IPS-15b (cell line): ENCODE measurements at regions not wholly inside any gene's neighbourhood (a gene's known extent, or its start where the extent isn't known, plus 50 kb on each side); places are given as distances from the start of the nearest gene placed in this dataset.
"Not testable (repeated sequence)": the region's sequence is repeated elsewhere in the genome, so short reads cannot be mapped to it uniquely, and the experiment has no call there.

Experiments
- H3K27me3 ChIP-seq: one replicate; pipeline ENCODE4 v1.6.1; 2013; ENCODE audit warnings: low read length; ENCODE audit not compliant: control insufficient read depth, insufficient read depth
- H3K36me3 ChIP-seq: one replicate; pipeline ENCODE4 v1.6.1; 2013; ENCODE audit warnings: low read length; ENCODE audit not compliant: control insufficient read depth, insufficient read depth
- H3K4me1 ChIP-seq: one replicate; pipeline ENCODE4 v1.6.1; 2013; ENCODE audit warnings: mild to moderate bottlenecking, low read length; ENCODE audit not compliant: control insufficient read depth, insufficient read depth
- H3K4me3 ChIP-seq: one replicate; pipeline ENCODE4 v1.5.1; 2013; ENCODE audit warnings: low read depth, low read length
- H3K9ac ChIP-seq: one replicate; pipeline ENCODE4 v1.6.1; 2013; ENCODE audit warnings: low read depth, mild to moderate bottlenecking, low read length
- H3K9me3 ChIP-seq: one replicate; pipeline ENCODE4 v1.6.1; 2013; ENCODE audit warnings: mild to moderate bottlenecking, low read length; ENCODE audit not compliant: control insufficient read depth, insufficient read depth

- Histone ChIP-seq H3K4me3 (no peak overlapping the region), H3K36me3 (no peaks in the 10 kb centered on the region), H3K9ac (no peak overlapping the region), H3K27me3 (no peaks in the 10 kb centered on the region), H3K4me1 (no peaks in the 10 kb centered on the region), H3K9me3 (no peaks in the 10 kb centered on the region)
Observed at GRCh38 chr12:115305867-115306266, 621.9 kb upstream of the TBX3 start.

GRCh38 chr12:115305275-115305674 is 621.3 kb upstream of the TBX3 start:
- no peaks in the 10 kb centered on the region for H3K27me3 ChIP-seq
- no peaks in the 10 kb centered on the region for H3K36me3 ChIP-seq
- H3K4me1 ChIP-seq: no peaks in the 10 kb centered on the region
- H3K9ac ChIP-seq: no peak overlapping the region
- H3K4me3 ChIP-seq: no peak overlapping the region
- H3K9me3 ChIP-seq: no peaks in the 10 kb centered on the region

- no peaks in the 10 kb centered on the region for H3K4me1 ChIP-seq
- no peaks in the 10 kb centered on the region for H3K27me3 ChIP-seq
- no peaks in the 10 kb centered on the region for H3K36me3 ChIP-seq
- H3K4me3 ChIP-seq: no peak overlapping the region
- H3K9ac ChIP-seq: no peak overlapping the region
- H3K9me3 ChIP-seq: no peaks in the 10 kb centered on the region
Observed at GRCh38 chr12:115303723-115304309, 619.8 kb upstream of the TBX3 start.

DNA sequence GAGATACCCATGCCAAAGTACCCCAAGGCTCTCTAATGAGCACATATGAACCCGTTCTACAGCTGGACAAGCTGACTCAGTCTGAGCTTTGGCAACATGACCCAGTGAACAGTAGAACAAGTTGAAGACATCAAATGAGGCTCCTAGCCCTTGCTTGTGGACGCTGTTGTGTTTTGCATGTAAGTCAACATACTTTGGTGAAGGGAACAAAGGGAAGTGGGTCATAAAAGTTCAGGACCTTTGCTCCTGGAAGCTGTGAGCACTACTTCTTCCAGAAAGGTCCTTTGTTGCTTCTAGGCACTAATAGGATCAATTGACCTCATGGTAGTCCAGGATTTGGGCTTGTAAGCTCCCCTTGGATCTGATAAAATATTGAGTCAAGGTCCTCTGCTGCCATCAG is 613.5 kb upstream of the TBX3 start:
- no peaks in the 10 kb centered on the region for H3K9me3 ChIP-seq
- no peak overlapping the region for H3K9ac ChIP-seq
- no peaks in the 10 kb centered on the region for H3K36me3 ChIP-seq
- no peaks in the 10 kb centered on the region for H3K27me3 ChIP-seq
- no peaks in the 10 kb centered on the region for H3K4me1 ChIP-seq
- H3K4me3 ChIP-seq: no peak overlapping the region

DNA sequence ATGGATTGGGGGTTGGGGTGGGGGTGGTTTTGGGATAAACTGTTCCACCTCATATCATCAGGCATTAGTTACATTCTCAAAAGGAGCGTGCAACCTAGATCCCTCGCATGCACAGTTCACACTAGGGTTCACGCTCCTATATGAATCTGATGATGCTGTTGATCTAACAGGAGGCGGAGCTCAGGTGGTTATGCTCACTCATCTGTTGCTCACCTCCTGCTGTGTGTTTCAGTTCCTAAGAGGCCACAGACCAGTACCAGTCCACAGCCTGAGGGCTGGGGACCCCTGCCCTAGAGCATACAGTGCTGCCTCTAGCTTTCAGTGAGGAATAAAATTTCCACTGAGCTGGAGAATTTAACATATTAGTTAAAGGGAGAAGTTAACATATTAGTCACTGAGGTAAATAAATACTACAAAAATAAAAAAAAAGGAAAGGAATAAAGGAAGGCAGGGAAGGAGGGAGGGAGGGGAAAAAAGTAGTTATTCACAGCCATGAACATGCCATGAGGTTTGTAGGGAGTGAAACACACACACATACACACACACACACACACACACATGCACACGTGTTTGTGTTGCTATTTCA is 612.7 kb upstream of the TBX3 start:
- Histone ChIP-seq H3K4me1 (no peaks in the 10 kb centered on the region), H3K36me3 (no peaks in the 10 kb centered on the region), H3K9ac (no peak overlapping the region), H3K9me3 (no peaks in the 10 kb centered on the region), H3K4me3 (no peak overlapping the region), H3K27me3 (no peaks in the 10 kb centered on the region)

DNA sequence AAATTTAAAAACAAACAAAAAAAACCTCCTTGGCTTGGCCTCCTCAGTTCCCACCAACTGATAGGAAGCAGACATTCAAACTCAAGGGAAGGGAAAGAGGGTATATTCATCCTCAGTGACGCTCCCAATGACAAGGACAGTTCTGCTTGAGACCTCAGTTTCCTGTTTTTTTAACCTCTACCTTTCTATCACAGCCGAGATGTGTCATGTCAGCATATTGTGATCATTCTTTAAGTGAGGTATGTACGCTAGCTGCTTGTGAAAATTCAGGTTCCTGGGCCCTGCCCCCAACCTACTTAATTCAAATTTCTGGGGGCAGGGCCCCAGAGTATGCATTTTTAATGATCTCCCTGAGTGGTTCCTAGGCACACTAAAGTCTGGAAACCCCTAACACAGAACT is 611.9 kb upstream of the TBX3 start:
- H3K27me3 ChIP-seq: no peaks in the 10 kb centered on the region
- H3K9me3 ChIP-seq: no peaks in the 10 kb centered on the region
- no peaks in the 10 kb centered on the region for H3K36me3 ChIP-seq
- H3K4me3 ChIP-seq: no peak overlapping the region
- H3K9ac ChIP-seq: no peak overlapping the region
- no peaks in the 10 kb centered on the region for H3K4me1 ChIP-seq

- Histone ChIP-seq H3K4me3 (no peak overlapping the region), H3K27me3 (no peaks in the 10 kb centered on the region), H3K36me3 (no peaks in the 10 kb centered on the region), H3K4me1 (no peaks in the 10 kb centered on the region), H3K9me3 (no peaks in the 10 kb centered on the region), H3K9ac (no peak overlapping the region)
Observed at GRCh38 chr12:115294453-115295133, 610.6 kb upstream of the TBX3 start.

- not testable (repeated sequence) for H3K4me3 ChIP-seq, H3K27me3 ChIP-seq, H3K36me3 ChIP-seq, H3K4me1 ChIP-seq, H3K9ac ChIP-seq, H3K9me3 ChIP-seq
Observed at GRCh38 chr12:115285429-115285828, 601.5 kb upstream of the TBX3 start.

GRCh38 chr12:115273456-115273855 is 589.5 kb upstream of the TBX3 start:
- Histone ChIP-seq H3K4me1 (no peaks in the 10 kb centered on the region), H3K4me3 (no peak overlapping the region), H3K9ac (no peak overlapping the region), H3K36me3 (no peaks in the 10 kb centered on the region), H3K9me3 (no peaks in the 10 kb centered on the region), H3K27me3 (no peaks in the 10 kb centered on the region)

- H3K4me1 ChIP-seq: no peaks in the 10 kb centered on the region
- H3K36me3 ChIP-seq: no peaks in the 10 kb centered on the region
- no peaks in the 10 kb centered on the region for H3K9me3 ChIP-seq
- H3K27me3 ChIP-seq: no peaks in the 10 kb centered on the region
- H3K9ac ChIP-seq: no peak overlapping the region
- H3K4me3 ChIP-seq: no peak overlapping the region
Observed at GRCh38 chr12:115268451-115268850, 584.5 kb upstream of the TBX3 start.

GRCh38 chr12:115267891-115268290 is 583.9 kb upstream of the TBX3 start:
- no peaks in the 10 kb centered on the region for H3K9me3 ChIP-seq
- H3K9ac ChIP-seq: no peak overlapping the region
- no peaks in the 10 kb centered on the region for H3K36me3 ChIP-seq
- H3K4me1 ChIP-seq: no peaks in the 10 kb centered on the region
- H3K27me3 ChIP-seq: no peaks in the 10 kb centered on the region
- no peak overlapping the region for H3K4me3 ChIP-seq

GRCh38 chr12:115267464-115267863 is 583.5 kb upstream of the TBX3 start:
- no peaks in the 10 kb centered on the region for H3K9me3 ChIP-seq
- no peak overlapping the region for H3K9ac ChIP-seq
- no peak overlapping the region for H3K4me3 ChIP-seq
- no peaks in the 10 kb centered on the region for H3K4me1 ChIP-seq
- H3K36me3 ChIP-seq: no peaks in the 10 kb centered on the region
- H3K27me3 ChIP-seq: no peaks in the 10 kb centered on the region
